Activated CD8-positive, alpha-beta T cell treated with anti-CD3 and anti-CD28 coated beads for 36 hours (primary cell): ENCODE measurements at regions not wholly inside any gene's neighbourhood (a gene's known extent, or its start where the extent isn't known, plus 50 kb on each side); places are given as distances from the start of the nearest gene placed in this dataset.

Experiments used
- ATAC-seq: fragments of 200-7000 bp; cut with Tn5 transposase; one replicate; pipeline ENCODE4 v1.10.0; 2021; ENCODE audit warnings: mild to moderate bottlenecking, moderate library complexity
- CTCF ChIA-PET: fragments of 350-600 bp; sonication (Branson Sonifier 250); formaldehyde crosslinking; loops from one replicate; lab custom pipeline; 2021; ENCODE audit warnings: antibody characterized with exemption; lab: Charles Lee
- POLR2A ChIA-PET: fragments of 350-600 bp; sonication (Branson Sonifier 250); formaldehyde crosslinking; loops from one replicate; lab custom pipeline; 2021; ENCODE audit warnings: antibody characterized with exemption; lab: Charles Lee
- DNase-seq: peaks from one replicate; pipeline ENCODE4 v3.0.0-alpha.2; 2020
- H3K27ac Mint-ChIP-seq: one replicate; pipeline ENCODE4 v1.8.0; 2021; ENCODE audit warnings: mild to moderate bottlenecking, mixed read lengths
- H3K27me3 Mint-ChIP-seq: one replicate; pipeline ENCODE4 v1.8.0; 2021; ENCODE audit warnings: mixed read lengths
- H3K36me3 Mint-ChIP-seq: one replicate; pipeline ENCODE4 v1.8.0; 2021; ENCODE audit warnings: low read depth, mixed read lengths
- H3K4me1 Mint-ChIP-seq: one replicate; pipeline ENCODE4 v1.8.0; 2021; ENCODE audit warnings: low read depth, mixed read lengths
- H3K4me3 Mint-ChIP-seq: one replicate; pipeline ENCODE4 v1.8.0; 2021; ENCODE audit warnings: mild to moderate bottlenecking, moderate library complexity, mixed read lengths
- H3K9me3 Mint-ChIP-seq: one replicate; pipeline ENCODE4 v1.8.0; 2021; ENCODE audit warnings: mixed read lengths
- intact Hi-C: fragments of 100-400 bp; cut with micrococcal nuclease; formaldehyde crosslinking; loops from one replicate; pipeline ENCODE4 v1.10.0; 2022
- TF ChIP-seq, protein P1 (sequence below): fragments of 200-600 bp; IDR thresholded peaks from one replicate; pipeline ENCODE4 v1.8.0; 2022; ENCODE audit warnings: antibody characterized with exemption, mild to moderate bottlenecking

DNA sequence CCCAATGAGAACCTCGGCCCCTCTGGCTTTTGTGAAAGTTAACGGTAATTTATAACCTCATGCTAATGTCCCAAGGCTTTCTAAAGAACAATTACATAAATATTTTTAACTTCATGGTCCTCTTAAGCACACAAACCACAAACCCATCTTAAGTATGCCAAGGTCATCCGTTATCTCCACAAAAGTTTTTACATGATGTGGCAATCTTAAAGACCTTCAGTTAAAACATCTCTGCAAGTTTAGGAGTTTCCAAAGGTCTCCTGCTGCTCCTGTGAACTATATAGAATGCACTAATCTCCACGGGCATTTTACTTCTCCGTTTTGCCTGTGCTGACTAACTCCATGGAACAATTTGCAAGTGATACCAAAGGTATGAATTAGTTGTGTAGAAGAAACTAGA is 228.2 kb downstream of the TLE1 start:
- DNase-seq (no peak), ATAC-seq (no peak)
- Mint-ChIP-seq H3K4me1 (no peaks in the 10 kb centered on the region), H3K4me3 (no peak overlapping the region), H3K27me3 (peaks cover 8% of the 10 kb centered on the region), H3K36me3 (no peaks in the 10 kb centered on the region), H3K9me3 (no peaks in the 10 kb centered on the region), H3K27ac (no peak overlapping the region)
- ChIA-PET POLR2A (no interaction called here), CTCF (no interaction called here)
- intact Hi-C loops = no loop called here
- TF ChIP-seq, protein P1, sequence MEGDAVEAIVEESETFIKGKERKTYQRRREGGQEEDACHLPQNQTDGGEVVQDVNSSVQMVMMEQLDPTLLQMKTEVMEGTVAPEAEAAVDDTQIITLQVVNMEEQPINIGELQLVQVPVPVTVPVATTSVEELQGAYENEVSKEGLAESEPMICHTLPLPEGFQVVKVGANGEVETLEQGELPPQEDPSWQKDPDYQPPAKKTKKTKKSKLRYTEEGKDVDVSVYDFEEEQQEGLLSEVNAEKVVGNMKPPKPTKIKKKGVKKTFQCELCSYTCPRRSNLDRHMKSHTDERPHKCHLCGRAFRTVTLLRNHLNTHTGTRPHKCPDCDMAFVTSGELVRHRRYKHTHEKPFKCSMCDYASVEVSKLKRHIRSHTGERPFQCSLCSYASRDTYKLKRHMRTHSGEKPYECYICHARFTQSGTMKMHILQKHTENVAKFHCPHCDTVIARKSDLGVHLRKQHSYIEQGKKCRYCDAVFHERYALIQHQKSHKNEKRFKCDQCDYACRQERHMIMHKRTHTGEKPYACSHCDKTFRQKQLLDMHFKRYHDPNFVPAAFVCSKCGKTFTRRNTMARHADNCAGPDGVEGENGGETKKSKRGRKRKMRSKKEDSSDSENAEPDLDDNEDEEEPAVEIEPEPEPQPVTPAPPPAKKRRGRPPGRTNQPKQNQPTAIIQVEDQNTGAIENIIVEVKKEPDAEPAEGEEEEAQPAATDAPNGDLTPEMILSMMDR = no peak

DNA sequence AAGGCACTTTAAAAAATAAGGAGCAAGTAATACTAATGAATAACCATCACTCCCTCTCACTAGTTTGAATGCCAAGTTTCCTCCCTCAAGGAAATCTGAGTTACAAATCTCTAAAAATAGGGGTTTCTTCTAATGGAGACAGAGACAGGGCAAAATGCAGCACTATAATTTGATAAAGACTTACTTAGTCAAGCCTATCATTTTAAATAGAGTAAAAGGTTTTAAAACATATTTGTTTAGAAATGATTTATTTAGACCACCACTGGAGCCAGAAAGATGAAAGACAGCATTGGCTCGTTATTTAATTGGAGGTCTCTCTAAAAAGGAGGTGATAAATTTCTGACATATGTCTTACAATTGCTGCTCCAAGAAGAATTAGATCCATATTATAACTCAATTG is 228.7 kb downstream of the TLE1 start:
- H3K27ac Mint-ChIP-seq = no peak overlapping the region
- ATAC-seq (no peak), DNase-seq (no peak)
- no peaks in the 10 kb centered on the region for H3K4me1 Mint-ChIP-seq
- intact Hi-C loops = no loop called here
- H3K36me3 Mint-ChIP-seq = no peaks in the 10 kb centered on the region
- TF ChIP-seq, protein P1 = no peak
- H3K4me3 Mint-ChIP-seq = no peak overlapping the region
- POLR2A ChIA-PET = no interaction called here
- CTCF ChIA-PET = no interaction called here
- no peaks in the 10 kb centered on the region for H3K9me3 Mint-ChIP-seq
- H3K27me3 Mint-ChIP-seq = peaks cover 8% of the 10 kb centered on the region

DNA sequence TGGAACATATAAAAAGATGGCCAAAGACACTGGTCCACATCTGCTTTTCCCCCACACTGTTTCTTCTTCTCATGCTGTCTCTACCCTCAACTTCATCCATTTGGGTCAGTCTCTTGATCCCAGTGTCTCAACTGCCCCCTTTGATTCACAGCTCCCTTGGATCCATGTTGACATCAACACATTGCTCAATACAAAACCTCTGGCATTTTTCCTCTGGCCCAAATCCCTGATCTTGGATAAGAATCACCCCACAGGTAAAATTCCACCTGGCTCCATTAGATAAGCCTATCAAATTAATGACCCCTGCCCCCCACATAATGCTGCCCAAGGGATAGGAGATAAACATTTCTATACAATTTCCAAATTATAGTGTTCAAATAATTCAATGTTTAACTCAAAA is 229.8 kb downstream of the TLE1 start:
- intact Hi-C loops = no loop called here
- Mint-ChIP-seq H3K27ac (no peak overlapping the region), H3K4me1 (no peaks in the 10 kb centered on the region), H3K9me3 (no peaks in the 10 kb centered on the region), H3K4me3 (no peak overlapping the region), H3K36me3 (no peaks in the 10 kb centered on the region), H3K27me3 (peaks cover 8% of the 10 kb centered on the region)
- POLR2A ChIA-PET = no interaction called here
- TF ChIP-seq, protein P1 = no peak
- DNase-seq (no peak), ATAC-seq (no peak)
- CTCF ChIA-PET = no interaction called here

DNA sequence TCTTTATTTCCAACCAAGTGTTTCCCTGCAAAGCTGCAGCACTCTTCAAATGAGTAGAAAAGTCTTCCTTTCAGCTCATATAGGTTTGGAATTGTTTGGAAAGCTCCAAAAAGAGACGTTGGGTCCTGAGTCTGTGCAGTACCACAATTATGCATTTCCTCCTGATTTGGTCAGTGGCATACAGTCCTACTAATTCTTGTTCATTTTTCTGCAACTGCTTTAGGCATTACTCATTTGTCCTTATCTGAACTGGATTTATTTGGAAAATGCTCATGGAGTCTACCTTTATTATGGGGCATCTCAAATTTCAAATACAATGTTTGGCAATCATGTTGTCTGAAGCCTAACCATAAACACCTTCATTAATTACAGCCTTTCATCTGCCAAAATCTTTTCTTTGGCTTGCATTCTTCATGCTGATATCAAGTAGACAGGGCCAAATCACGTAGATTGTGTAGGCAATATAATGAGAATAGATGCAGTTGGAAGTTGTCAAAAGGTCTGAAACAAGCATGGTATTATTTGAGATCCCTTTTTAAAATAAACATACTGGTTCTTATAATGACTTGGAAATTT is 232.8 kb downstream of the TLE1 start:
- no peak overlapping the region for H3K27ac Mint-ChIP-seq
- H3K9me3 Mint-ChIP-seq = no peaks in the 10 kb centered on the region
- ChIA-PET POLR2A (no interaction called here), CTCF (no interaction called here)
- ATAC-seq (no peak), DNase-seq (no peak)
- H3K36me3 Mint-ChIP-seq = no peaks in the 10 kb centered on the region
- TF ChIP-seq, protein P1 = no peak
- no peaks in the 10 kb centered on the region for H3K4me1 Mint-ChIP-seq
- no peak overlapping the region for H3K4me3 Mint-ChIP-seq
- peaks cover 8% of the 10 kb centered on the region for H3K27me3 Mint-ChIP-seq
- intact Hi-C loops = no loop called here

DNA sequence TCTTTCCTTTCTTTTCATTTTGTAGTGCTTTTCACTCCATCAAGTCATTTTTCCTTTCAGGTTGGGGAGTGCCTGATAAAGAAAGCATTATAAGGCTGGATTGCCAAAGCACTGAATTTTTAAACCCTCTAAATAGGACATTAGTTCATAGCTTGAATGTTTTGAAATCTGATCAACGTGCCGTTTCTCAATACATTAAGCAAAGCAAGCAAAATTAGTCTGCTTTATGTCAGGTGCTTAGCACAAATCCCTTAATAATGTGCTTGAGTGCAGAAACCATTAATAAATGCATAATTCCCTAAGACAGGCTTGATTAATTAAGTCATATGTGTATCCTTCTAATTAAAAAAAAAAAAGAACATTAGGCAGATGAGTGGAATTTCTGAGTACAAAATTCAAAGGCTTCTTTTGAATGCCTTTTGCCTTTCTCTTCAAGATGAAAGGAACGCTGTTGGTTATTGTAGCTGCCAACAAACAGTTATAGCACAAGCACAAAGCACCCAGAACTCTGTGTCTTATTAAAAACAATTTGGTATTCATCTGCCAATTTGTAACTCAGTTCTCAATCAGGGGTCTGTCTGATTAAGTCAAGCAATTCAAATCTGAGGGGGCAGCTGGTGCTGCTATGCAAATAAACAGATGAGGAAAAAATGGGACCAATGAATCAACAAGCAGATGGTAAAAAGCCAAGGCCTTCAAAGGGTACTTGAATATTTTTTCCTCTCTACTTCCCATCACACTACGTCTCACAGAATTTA is 233.7 kb downstream of the TLE1 start:
- no peaks in the 10 kb centered on the region for H3K36me3 Mint-ChIP-seq
- TF ChIP-seq, protein P1 = no peak
- H3K4me1 Mint-ChIP-seq = no peaks in the 10 kb centered on the region
- H3K27me3 Mint-ChIP-seq = peaks cover 8% of the 10 kb centered on the region
- H3K27ac Mint-ChIP-seq = no peak overlapping the region
- no peak overlapping the region for H3K4me3 Mint-ChIP-seq
- no peaks in the 10 kb centered on the region for H3K9me3 Mint-ChIP-seq
- DNase-seq (no peak), ATAC-seq (no peak)
- intact Hi-C loops = no loop called here
- CTCF ChIA-PET = no interaction called here
- POLR2A ChIA-PET = no interaction called here
